ENCODE measurements at regions not wholly inside any gene's neighbourhood (a gene's known extent, or its start where the extent isn't known, plus 50 kb on each side); places are given as distances from the start of the nearest gene placed in this dataset.

GRCh38 chr5:174489920-174490597 is 234.3 kb upstream of the MSX2 start:
- no peaks in the 10 kb centered on the region for H3K9me3 ChIP-seq
- H3K4me1 ChIP-seq: no peaks in the 10 kb centered on the region
- intact Hi-C loops (cut with DNase I): loop anchor here in 1 of 2 donors (10.0 kb wide), 1 partner anchor 445 kb away; no protein-coding TSS in a partner anchor
- TF ChIP-seq, protein P1, sequence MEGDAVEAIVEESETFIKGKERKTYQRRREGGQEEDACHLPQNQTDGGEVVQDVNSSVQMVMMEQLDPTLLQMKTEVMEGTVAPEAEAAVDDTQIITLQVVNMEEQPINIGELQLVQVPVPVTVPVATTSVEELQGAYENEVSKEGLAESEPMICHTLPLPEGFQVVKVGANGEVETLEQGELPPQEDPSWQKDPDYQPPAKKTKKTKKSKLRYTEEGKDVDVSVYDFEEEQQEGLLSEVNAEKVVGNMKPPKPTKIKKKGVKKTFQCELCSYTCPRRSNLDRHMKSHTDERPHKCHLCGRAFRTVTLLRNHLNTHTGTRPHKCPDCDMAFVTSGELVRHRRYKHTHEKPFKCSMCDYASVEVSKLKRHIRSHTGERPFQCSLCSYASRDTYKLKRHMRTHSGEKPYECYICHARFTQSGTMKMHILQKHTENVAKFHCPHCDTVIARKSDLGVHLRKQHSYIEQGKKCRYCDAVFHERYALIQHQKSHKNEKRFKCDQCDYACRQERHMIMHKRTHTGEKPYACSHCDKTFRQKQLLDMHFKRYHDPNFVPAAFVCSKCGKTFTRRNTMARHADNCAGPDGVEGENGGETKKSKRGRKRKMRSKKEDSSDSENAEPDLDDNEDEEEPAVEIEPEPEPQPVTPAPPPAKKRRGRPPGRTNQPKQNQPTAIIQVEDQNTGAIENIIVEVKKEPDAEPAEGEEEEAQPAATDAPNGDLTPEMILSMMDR (IDR thresholded peaks at IDR 0.05): no peak
- H3K27me3 ChIP-seq (ENCODE audit: insufficient read depth in 3 of 3, low read length in 2 of 3): no peaks in the 10 kb centered on the region
- H3K27ac ChIP-seq: no peak overlapping the region
- no peak overlapping the region for H3K4me3 ChIP-seq
- no peaks in the 10 kb centered on the region for H3K36me3 ChIP-seq (ENCODE audit: insufficient read depth in 1 of 2, low read depth in 1 of 2)
- no peak for DNase-seq
- 74 to 80% (median 77%) methylated on average over 9 of the region's 9 CpGs for WGBS, 3 donors
- no peak for ATAC-seq

DNA sequence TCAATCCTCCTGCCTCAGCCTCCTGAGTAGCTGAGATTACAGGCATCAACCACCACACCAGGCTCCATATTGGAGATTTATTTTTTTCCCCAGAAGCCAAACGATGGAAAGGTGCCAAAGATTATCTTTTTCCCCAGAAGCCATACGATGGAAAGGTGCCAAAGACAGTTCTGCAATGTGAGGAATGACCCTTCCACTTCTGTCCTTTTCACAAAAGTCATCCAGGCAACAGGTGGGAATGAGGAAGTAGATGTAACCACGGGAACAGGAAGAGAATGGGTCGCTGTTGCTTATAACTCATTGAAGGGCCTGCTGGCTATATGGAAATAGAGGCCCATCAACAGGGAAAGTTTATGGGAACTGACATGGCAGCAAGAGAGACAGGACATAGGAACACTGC is 233.7 kb upstream of the MSX2 start:
- Histone ChIP-seq H3K27ac (no peak overlapping the region), H3K36me3 (ENCODE audit: insufficient read depth in 1 of 2, low read depth in 1 of 2) (no peaks in the 10 kb centered on the region), H3K4me3 (no peak overlapping the region), H3K4me1 (no peaks in the 10 kb centered on the region), H3K9me3 (no peaks in the 10 kb centered on the region), H3K27me3 (ENCODE audit: insufficient read depth in 3 of 3, low read length in 2 of 3) (no peaks in the 10 kb centered on the region)
- 40 to 47% (median 43%) methylated on average over 4 of the region's 4 CpGs for WGBS, 3 donors
- intact Hi-C loops (cut with DNase I): loop anchor here in 1 of 2 donors (10.0 kb wide), 1 partner anchor 444 kb away; no protein-coding TSS in a partner anchor
- TF ChIP-seq, protein P1 (IDR thresholded peaks at IDR 0.05): no peak
- DNase-seq: no peak
- no peak for ATAC-seq

DNA sequence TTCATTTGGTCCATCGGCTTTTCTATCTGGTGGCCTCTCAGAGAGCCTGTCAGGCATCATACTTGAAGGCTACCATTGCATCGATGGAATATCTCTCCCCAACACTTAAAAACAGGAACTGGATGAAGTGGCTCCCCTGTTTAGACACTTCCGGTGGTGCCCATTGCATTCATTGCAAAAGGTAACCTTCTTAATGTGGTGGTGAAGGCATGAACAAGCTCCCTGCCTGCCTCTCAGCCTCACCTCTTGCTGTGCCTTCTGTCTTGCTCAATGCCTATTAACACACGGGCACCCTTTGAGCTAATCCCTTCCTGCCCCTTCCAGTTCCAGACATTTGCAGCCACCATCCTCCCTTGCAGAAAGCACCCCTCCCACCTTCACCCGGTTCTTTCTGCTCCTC is 233.1 kb upstream of the MSX2 start:
- Histone ChIP-seq H3K9me3 (no peaks in the 10 kb centered on the region), H3K27me3 (ENCODE audit: insufficient read depth in 3 of 3, low read length in 2 of 3) (no peaks in the 10 kb centered on the region), H3K27ac (no peak overlapping the region), H3K36me3 (ENCODE audit: insufficient read depth in 1 of 2, low read depth in 1 of 2) (no peaks in the 10 kb centered on the region), H3K4me3 (no peak overlapping the region), H3K4me1 (no peaks in the 10 kb centered on the region)
- ATAC-seq: no peak
- TF ChIP-seq, protein P1 (IDR thresholded peaks at IDR 0.05): no peak
- intact Hi-C loops (cut with DNase I): loop anchor here in 1 of 2 donors (10.0 kb wide), 1 partner anchor 444 kb away; no protein-coding TSS in a partner anchor
- 58 to 64% (median 62%) methylated on average over 5 of the region's 5 CpGs for WGBS, 3 donors
- no peak for DNase-seq

DNA sequence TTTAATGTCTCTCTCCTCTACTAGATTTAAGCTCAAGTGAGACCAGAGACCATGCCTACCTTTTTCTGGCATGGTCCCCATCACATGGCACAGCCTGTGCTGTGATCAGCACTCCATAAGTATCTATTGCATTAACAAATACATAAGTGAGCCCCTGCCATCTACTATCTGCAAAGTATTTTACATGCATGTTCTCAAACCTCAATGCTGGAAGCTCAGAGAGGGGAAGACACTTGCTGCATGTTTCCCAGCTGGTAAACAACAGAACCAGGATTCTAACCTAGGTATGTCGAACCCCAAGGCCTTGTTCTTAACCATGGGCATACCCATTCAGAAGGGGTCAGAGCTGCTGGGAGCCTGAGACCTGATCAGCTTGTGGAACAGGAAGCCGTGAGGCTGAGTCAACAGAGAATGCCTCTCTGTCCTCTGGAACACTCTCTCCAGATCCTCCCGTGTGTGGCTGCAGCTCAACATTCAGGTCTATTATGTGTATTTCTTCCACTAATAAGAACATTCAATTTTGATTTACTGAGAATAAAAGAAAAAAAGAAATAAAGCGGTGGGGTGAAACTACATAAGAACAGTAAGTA is 232.5 kb upstream of the MSX2 start:
- DNase-seq (no peak), ATAC-seq (no peak)
- WGBS, 3 donors: 73 to 85% (median 74%) methylated on average over 4 of the region's 4 CpGs
- Histone ChIP-seq H3K27me3 (ENCODE audit: insufficient read depth in 3 of 3, low read length in 2 of 3) (no peaks in the 10 kb centered on the region), H3K36me3 (ENCODE audit: insufficient read depth in 1 of 2, low read depth in 1 of 2) (no peaks in the 10 kb centered on the region), H3K4me1 (no peaks in the 10 kb centered on the region), H3K27ac (no peak overlapping the region), H3K9me3 (no peaks in the 10 kb centered on the region), H3K4me3 (no peak overlapping the region)
- intact Hi-C loops (cut with DNase I): loop anchor here in 1 of 2 donors (10.0 kb wide), 1 partner anchor 443 kb away; no protein-coding TSS in a partner anchor
- TF ChIP-seq, protein P1 (IDR thresholded peaks at IDR 0.05): no peak

Data from psoas muscle (tissue), 7 donors.